H1 (cell line): ENCODE measurements at regions not wholly inside any gene's neighbourhood (a gene's known extent, or its start where the extent isn't known, plus 50 kb on each side); places are given as distances from the start of the nearest gene placed in this dataset.
A peak's percentile ranks its signal among the peaks of the same experiment; 100 is the strongest.

Experiments used
- CTCF ChIA-PET: fragments of 300-600 bp; sonication (Branson Sonifier 250); formaldehyde crosslinking; loops from one replicate; lab custom pipeline; 2021; ENCODE audit not compliant: partially characterized antibody; lab: Charles Lee
- POLR2A ChIA-PET: fragments of 300-600 bp; sonication (Branson Sonifier 250); formaldehyde crosslinking; loops from one replicate; lab custom pipeline; 2021; ENCODE audit warnings: inconsistent platforms; ENCODE audit not compliant: partially characterized antibody; lab: Charles Lee
- DNase-seq, 2 experiments: peaks; one replicate each; pipeline versions ENCODE4 v3.0.0 to v3.0.0-alpha.2; 2010 to 2022; ENCODE audit warnings: low spot score in 2 of 2, low read depth in 1 of 2, mixed read lengths in 1 of 2
- FAIRE-seq: peaks from 2 replicates; lab custom pipeline; 2011; peaks lifted over from hg19 to GRCh38; lab: Jason Lieb, UNC
- H2AFZ ChIP-seq: 2 replicates; pipeline ENCODE4 v1.8.1; 2012; ENCODE audit warnings: low read length, inconsistent platforms
- H2AK5ac ChIP-seq: 2 replicates; pipeline ENCODE4 v1.6.1; 2013; ENCODE audit warnings: low read depth, low read length
- H2BK120ac ChIP-seq: replicated peaks from 2 replicates; pipeline ENCODE3; 2013; ENCODE audit warnings: low read depth, low read length, inconsistent platforms
- H2BK12ac ChIP-seq: 2 replicates; pipeline ENCODE4 v1.6.1; 2013; ENCODE audit warnings: low read depth, low read length
- H2BK15ac ChIP-seq: 2 replicates; pipeline ENCODE4 v1.6.1; 2013; ENCODE audit warnings: low read length
- H2BK20ac ChIP-seq: 2 replicates; pipeline ENCODE4 v1.6.1; 2013; ENCODE audit warnings: low read length
- H2BK5ac ChIP-seq: 2 replicates; pipeline ENCODE4 v1.6.1; 2013; ENCODE audit warnings: low read depth, low read length
- H3K14ac ChIP-seq: 2 replicates; pipeline ENCODE4 v1.6.1; 2013; ENCODE audit warnings: inconsistent platforms; ENCODE audit not compliant: insufficient read length
- H3K18ac ChIP-seq: 2 replicates; pipeline ENCODE4 v1.6.1; 2013; ENCODE audit warnings: low read length; ENCODE audit errors: extremely low read depth
- H3K23ac ChIP-seq: 2 replicates; pipeline ENCODE4 v1.6.1; 2013; ENCODE audit warnings: inconsistent platforms; ENCODE audit not compliant: insufficient read length
- H3K23me2 ChIP-seq: 2 replicates; pipeline ENCODE4 v1.6.1; 2013; ENCODE audit warnings: low read depth, low read length
- H3K27ac ChIP-seq: 2 replicates; pipeline ENCODE4 v1.6.1; 2011; ENCODE audit warnings: low read depth, low read length, inconsistent platforms
- H3K27me3 ChIP-seq, 4 experiments: replicated peaks in 1 of 4; 1 replicate in 1 of 4; 2 replicates in 3 of 4; pipeline versions ENCODE4 v1.6.1 to v1.8.1; 2011 to 2013; ENCODE audit warnings: low read length in 3 of 4, mild to moderate bottlenecking in 3 of 4, inconsistent platforms in 2 of 4, mixed read lengths in 2 of 4, moderate library complexity in 1 of 4; ENCODE audit not compliant: control insufficient read depth in 3 of 4, insufficient read depth in 3 of 4; ENCODE audit errors: extremely low read depth in 1 of 4
- H3K36me3 ChIP-seq, 4 experiments: 2 replicates each; pipeline versions ENCODE4 v1.6.1 to v1.8.1; 2011 to 2013; ENCODE audit warnings: mild to moderate bottlenecking in 4 of 4, low read length in 3 of 4, moderate library complexity in 2 of 4, control low read depth in 1 of 4, inconsistent platforms in 1 of 4; ENCODE audit not compliant: insufficient read depth in 4 of 4, control insufficient read depth in 2 of 4
- H3K4ac ChIP-seq: replicated peaks from 2 replicates; pipeline ENCODE3; 2013; ENCODE audit warnings: low read length, low read depth, mixed read lengths, inconsistent platforms; ENCODE audit not compliant: insufficient read length
- H3K4me1 ChIP-seq, 4 experiments: replicated peaks in 1 of 4; 1 replicate in 1 of 4; 2 replicates in 3 of 4; pipeline versions ENCODE4 v1.6.1 to v1.8.1; 2011 to 2013; ENCODE audit warnings: low read length in 3 of 4, inconsistent platforms in 2 of 4, mixed read lengths in 1 of 4; ENCODE audit not compliant: insufficient read depth in 4 of 4, control insufficient read depth in 3 of 4
- H3K4me2 ChIP-seq, 2 experiments: 2 replicates each; pipeline versions ENCODE4 v1.6.1 to v1.8.1; 2011 to 2013; ENCODE audit warnings: low read depth in 2 of 2, low read length in 2 of 2, control low read depth in 1 of 2, inconsistent platforms in 1 of 2, mild to moderate bottlenecking in 1 of 2; ENCODE audit not compliant: insufficient read depth in 1 of 2
- H3K4me3 ChIP-seq, 4 experiments: fragments of 200-600, 300-600 bp in 1 of 4; sonication (generic), shearing (Covaris generic), sonication (Bioruptor Twin) in 1 of 4; 2 replicates each; pipeline versions ENCODE4 v1.5.1 to v1.8.1; 2011 to 2016; ENCODE audit warnings: low read length in 4 of 4, low read depth in 3 of 4, control low read depth in 2 of 4, inconsistent platforms in 2 of 4, mild to moderate bottlenecking in 2 of 4, mixed read lengths in 1 of 4, moderate library complexity in 1 of 4; ENCODE audit not compliant: insufficient read depth in 2 of 4; ENCODE audit errors: extremely low read depth in 1 of 4
- H3K56ac ChIP-seq: replicated peaks from 2 replicates; pipeline ENCODE3; 2013; ENCODE audit warnings: low read depth, mild to moderate bottlenecking, mixed read lengths, low read length, inconsistent platforms; ENCODE audit not compliant: insufficient read length
- H3K79me1 ChIP-seq: 2 replicates; pipeline ENCODE4 v1.6.1; 2013; ENCODE audit warnings: low read depth, low read length, control low read depth
- H3K79me2 ChIP-seq, 2 experiments: 2 replicates each; pipeline versions ENCODE4 v1.6.1 to v1.8.1; 2012 to 2013; ENCODE audit warnings: low read length in 2 of 2, mild to moderate bottlenecking in 2 of 2, inconsistent platforms in 1 of 2; ENCODE audit not compliant: insufficient read depth in 2 of 2, control insufficient read depth in 1 of 2
- H3K9ac ChIP-seq, 4 experiments: replicated peaks in 1 of 4; 1 replicate in 1 of 4; 2 replicates in 3 of 4; pipeline versions ENCODE4 v1.6.1 to v1.8.1; 2011 to 2013; ENCODE audit warnings: low read depth in 3 of 4, low read length in 3 of 4, control low read depth in 2 of 4, mild to moderate bottlenecking in 2 of 4, moderate library complexity in 2 of 4, inconsistent platforms in 1 of 4; ENCODE audit errors: extremely low read depth in 1 of 4
- H3K9me3 ChIP-seq, 2 experiments: 2 replicates each; pipeline versions ENCODE4 v1.6.1 to v1.8.1; 2012 to 2013; ENCODE audit warnings: mild to moderate bottlenecking in 2 of 2, moderate library complexity in 2 of 2, control low read depth in 1 of 2, inconsistent platforms in 1 of 2, low read depth in 1 of 2, low read length in 1 of 2, mixed read lengths in 1 of 2; ENCODE audit not compliant: insufficient read depth in 2 of 2
- H4K20me1 ChIP-seq, 2 experiments: replicated peaks in 1 of 2; 2 replicates each; pipeline versions ENCODE3 to v1.8.1; 2011 to 2013; ENCODE audit warnings: inconsistent platforms in 2 of 2, low read length in 2 of 2, mild to moderate bottlenecking in 1 of 2; ENCODE audit not compliant: insufficient read depth in 2 of 2, control insufficient read depth in 1 of 2
- H4K5ac ChIP-seq: 2 replicates; pipeline ENCODE4 v1.6.1; 2013; ENCODE audit warnings: low read length, low read depth, mixed read lengths, inconsistent platforms; ENCODE audit not compliant: insufficient read length
- H4K8ac ChIP-seq: 2 replicates; pipeline ENCODE4 v1.8.0; 2013; ENCODE audit warnings: mild to moderate bottlenecking, moderate library complexity, low read length, inconsistent platforms; ENCODE audit not compliant: insufficient read depth; ENCODE audit errors: extremely low read depth
- H4K91ac ChIP-seq: replicated peaks from 2 replicates; pipeline ENCODE3; 2013; ENCODE audit warnings: low read length, mixed read lengths, inconsistent platforms; ENCODE audit not compliant: insufficient read length
- BACH1 ChIP-seq: IDR thresholded peaks from 2 replicates; pipeline ENCODE4 v1.6.1; 2012; ENCODE audit warnings: low read length, improper control_type of control experiment
- CBX5 ChIP-seq: fragments of 300-800, 300-1000 bp; sonication (generic); IDR thresholded peaks from 2 replicates; pipeline ENCODE4 v1.7.1; 2016; ENCODE audit warnings: antibody characterized with exemption, low read length, low read depth
- CBX8 ChIP-seq: fragments of 300-800, 300-1000 bp; sonication (generic); IDR thresholded peaks from 2 replicates; pipeline ENCODE4 v1.7.1; 2016; ENCODE audit warnings: low read depth, low read length, borderline replicate concordance
- GABPA ChIP-seq: IDR thresholded peaks from 2 replicates; pipeline ENCODE4 v1.6.1; 2011; ENCODE audit warnings: mild to moderate bottlenecking, low read length, moderate library complexity, borderline replicate concordance; ENCODE audit not compliant: insufficient read depth
- JUN ChIP-seq: IDR thresholded peaks from 2 replicates; pipeline ENCODE4 v1.6.1; 2011; ENCODE audit warnings: low read depth, mild to moderate bottlenecking, improper control_type of control experiment, low read length
- NANOG ChIP-seq: IDR thresholded peaks from 2 replicates; pipeline ENCODE4 v1.6.1; 2011; ENCODE audit warnings: low read length, low read depth, mild to moderate bottlenecking, inconsistent platforms; ENCODE audit not compliant: insufficient read depth, poor library complexity, severe bottlenecking
- PHF8 ChIP-seq: fragments of 200-600 bp; sonication (generic); conservative IDR thresholded peaks from 2 replicates; pipeline ENCODE4 v1.7.1; 2012; ENCODE audit warnings: low read depth, mild to moderate bottlenecking, inconsistent platforms, low read length, moderate library complexity
- RBBP5 ChIP-seq: IDR thresholded peaks from 2 replicates; pipeline ENCODE4 v1.7.1; 2012; ENCODE audit warnings: low read depth, mild to moderate bottlenecking, inconsistent platforms, low read length, moderate library complexity, borderline replicate concordance
- YY1 ChIP-seq: IDR thresholded peaks from 2 replicates; pipeline ENCODE4 v1.6.1; 2011; ENCODE audit warnings: low read depth, mild to moderate bottlenecking, low read length
- WGBS, 2 experiments: shearing (Covaris generic) in 1 of 2; methylation state at CpG; one replicate each; pipeline versions ENCODE4 v1.1.6 to v1.1.7; 2013 to 2015; ENCODE audit warnings: low lambda C conversion rate in 2 of 2, mixed read lengths in 2 of 2, inconsistent platforms in 1 of 2, low coverage in 1 of 2, missing lambda C conversion rate in 1 of 2; ENCODE audit not compliant: insufficient replicate concordance in 2 of 2, insufficient coverage in 1 of 2, insufficient read length in 1 of 2; ENCODE audit errors: extremely low coverage in 1 of 2, missing lambda C conversion rate in 1 of 2; 5-methylcytosine and 5-hydroxymethylcytosine counted together
- TF ChIP-seq, protein P1 (sequence below): IDR thresholded peaks from 2 replicates; pipeline ENCODE4 v1.6.1; 2011; ENCODE audit warnings: low read depth, mild to moderate bottlenecking, low read length; ENCODE audit not compliant: insufficient read depth
- TF ChIP-seq, protein P2 (sequence below): IDR thresholded peaks from 2 replicates; pipeline ENCODE4 v1.6.1; 2012; ENCODE audit warnings: inconsistent platforms

DNA sequence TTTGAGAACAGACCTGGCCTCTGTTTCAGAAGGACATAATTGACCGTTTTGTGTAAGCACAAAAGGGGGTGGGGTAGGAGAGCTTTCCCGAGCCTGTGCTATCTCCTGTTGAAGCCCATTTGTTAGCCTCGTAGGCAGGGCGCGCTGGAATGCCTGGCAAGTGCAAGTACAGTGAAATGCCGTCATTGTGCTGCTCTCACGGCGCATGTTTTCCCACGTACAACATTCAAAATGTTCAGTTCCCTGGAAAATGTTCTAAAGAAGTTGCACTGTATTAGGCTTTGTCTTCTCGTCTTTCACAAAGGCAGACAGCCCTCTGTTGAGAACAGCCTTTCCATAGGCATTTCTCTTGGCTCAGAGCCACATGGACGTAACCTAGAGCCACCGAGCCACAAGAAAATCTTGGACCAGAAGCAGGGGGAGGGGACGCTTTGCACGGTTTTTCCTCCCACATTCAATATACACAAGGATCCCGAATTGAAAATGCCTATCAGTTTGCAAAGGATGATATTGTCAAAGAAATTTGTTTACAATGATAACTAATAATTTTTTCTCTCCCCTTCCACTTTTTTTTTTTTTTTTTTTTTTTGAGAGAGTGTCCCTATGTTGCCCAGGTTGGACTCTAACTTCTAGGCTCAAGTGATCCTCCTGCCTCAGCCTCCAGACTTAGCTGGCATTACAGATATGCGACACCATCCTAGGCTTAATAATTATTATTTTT lies 54.6 kb upstream of the RAPGEF2 start:
- Histone ChIP-seq H2BK20ac (no peak overlapping the region; the same call in 1 of the 2 replicates), H3K36me3 (no peaks in the 10 kb centered on the region), H2AK5ac (no peak overlapping the region), H3K14ac (no peak overlapping the region), H3K79me2 (no peaks in the 10 kb centered on the region), H2AFZ (peak overlapping the region; percentile 99), H4K20me1 (no peaks in the 10 kb centered on the region), H3K23me2 (no peaks in the 10 kb centered on the region), H3K56ac (no peak overlapping the region), H3K27ac (no peak overlapping the region), H3K18ac (0 out of 2 replicates have a peak overlapping the region, but pooled peaks have one; percentile 15), H2BK5ac (no peak overlapping the region), H3K27me3 (no peaks in the 10 kb centered on the region), H3K4ac (no peak overlapping the region), H4K5ac (no peak overlapping the region), H2BK15ac (peak overlapping the region; percentile 22; the same call in 1 of the 2 replicates), H4K91ac (no peak overlapping the region), H4K8ac (no peak overlapping the region), H3K4me1 (peaks cover 0 to 14% (median 10%) of the 10 kb centered on the region in 4 experiments; a peak in 5 of 7 replicates), H3K4me2 (peak overlapping the region in 1 of 2 experiments; percentile 16; a peak in 1 of 4 replicates), H2BK120ac (no peak overlapping the region), H2BK12ac (peak overlapping the region; percentile 3; the same call in 1 of the 2 replicates), H3K9ac (no peak overlapping the region), H3K23ac (no peak overlapping the region), H3K4me3 (no peak overlapping the region), H3K9me3 (no peaks in the 10 kb centered on the region), H3K79me1 (no peaks in the 10 kb centered on the region)
- no peak for DNase-seq
- FAIRE-seq = no peak
- POLR2A ChIA-PET = no interaction called here
- WGBS, 2 experiments = 78% methylated on average over 16 of the region's 16 CpGs; no CpG with 5 or more reads in 1 of the 2 experiments
- CTCF ChIA-PET = interaction anchor here (0.6 kb wide), 1 partner anchor 294 kb away, joined by 3 read pairs; no protein-coding TSS in a partner anchor
- TF ChIP-seq, protein P1, sequence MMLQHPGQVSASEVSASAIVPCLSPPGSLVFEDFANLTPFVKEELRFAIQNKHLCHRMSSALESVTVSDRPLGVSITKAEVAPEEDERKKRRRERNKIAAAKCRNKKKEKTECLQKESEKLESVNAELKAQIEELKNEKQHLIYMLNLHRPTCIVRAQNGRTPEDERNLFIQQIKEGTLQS = no peak
- TF ChIP-seq RBBP5 = 0 out of 2 replicates have a peak, but pooled peaks have one; percentile 44
- TF ChIP-seq JUN = no peak
- no peak for TF ChIP-seq YY1
- TF ChIP-seq GABPA = no peak
- TF ChIP-seq, protein P2, sequence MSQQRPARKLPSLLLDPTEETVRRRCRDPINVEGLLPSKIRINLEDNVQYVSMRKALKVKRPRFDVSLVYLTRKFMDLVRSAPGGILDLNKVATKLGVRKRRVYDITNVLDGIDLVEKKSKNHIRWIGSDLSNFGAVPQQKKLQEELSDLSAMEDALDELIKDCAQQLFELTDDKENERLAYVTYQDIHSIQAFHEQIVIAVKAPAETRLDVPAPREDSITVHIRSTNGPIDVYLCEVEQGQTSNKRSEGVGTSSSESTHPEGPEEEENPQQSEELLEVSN = 0 out of 2 replicates have a peak, but pooled peaks have one; percentile 24
- no peak for TF ChIP-seq NANOG
- no peak for TF ChIP-seq CBX5
- no peak for TF ChIP-seq CBX8
- TF ChIP-seq BACH1 = no peak
- no peak for TF ChIP-seq PHF8
